Neutrophil (primary cell): ENCODE measurements at regions not wholly inside any gene's neighbourhood (a gene's known extent, or its start where the extent isn't known, plus 50 kb on each side); places are given as distances from the start of the nearest gene placed in this dataset.

Experiments used
- H3K27ac ChIP-seq: fragments of 200-600 bp; sonication (generic); 2 replicates; pipeline ENCODE4 v1.5.1; 2016; ENCODE audit warnings: mild to moderate bottlenecking, moderate library complexity
- H3K27me3 ChIP-seq: fragments of 200-600 bp; sonication (generic); 2 replicates; pipeline ENCODE4 v1.6.0; 2016; ENCODE audit warnings: mild to moderate bottlenecking
- H3K36me3 ChIP-seq: fragments of 200-600 bp; sonication (generic); 2 replicates; pipeline ENCODE4 v1.5.1; 2017
- H3K4me1 ChIP-seq, 2 experiments: fragments of 200-600 bp in 1 of 2; sonication (generic) in 1 of 2; 1 replicate in 1 of 2; 2 replicates in 1 of 2; pipeline versions ENCODE4 v1.5.1 to v1.6.1; 2013 to 2016; ENCODE audit warnings: low read depth in 1 of 2, low read length in 1 of 2, mild to moderate bottlenecking in 1 of 2, moderate library complexity in 1 of 2; ENCODE audit not compliant: control insufficient read depth in 1 of 2, insufficient read depth in 1 of 2
- H3K4me3 ChIP-seq, 2 experiments: fragments of 200-600 bp in 1 of 2; sonication (generic) in 1 of 2; 1 replicate in 1 of 2; 2 replicates in 1 of 2; pipeline ENCODE4 v1.5.1; 2013 to 2016; ENCODE audit warnings: low read depth in 1 of 2, low read length in 1 of 2, mild to moderate bottlenecking in 1 of 2, moderate library complexity in 1 of 2
- H3K9me3 ChIP-seq: fragments of 200-600 bp; sonication (generic); 2 replicates; pipeline ENCODE4 v1.5.1; 2016
- CTCF ChIP-seq: fragments of 200-600 bp; sonication (generic); IDR thresholded peaks from 2 replicates; pipeline ENCODE4 v1.5.1; 2016; ENCODE audit warnings: antibody characterized with exemption

- H3K27me3 ChIP-seq, result peaks cover 22% of the 10 kb centered on the region
- no peaks in the 10 kb centered on the region for H3K9me3 ChIP-seq
- H3K27ac ChIP-seq, result no peak overlapping the region
- TF ChIP-seq CTCF, result no peak
- no peak overlapping the region for H3K4me3 ChIP-seq
- H3K36me3 ChIP-seq, result no peaks in the 10 kb centered on the region
- no peaks in the 10 kb centered on the region for H3K4me1 ChIP-seq
Observed at GRCh38 chrX:68914479-68914946, 85.7 kb downstream of the EFNB1 start.

GRCh38 chrX:68913249-68913547 is 84.4 kb downstream of the EFNB1 start:
- H3K4me3 ChIP-seq, result no peak overlapping the region
- H3K27ac ChIP-seq, result no peak overlapping the region
- peaks cover 22% of the 10 kb centered on the region for H3K27me3 ChIP-seq
- no peak for TF ChIP-seq CTCF
- H3K36me3 ChIP-seq, result no peaks in the 10 kb centered on the region
- H3K4me1 ChIP-seq, result no peaks in the 10 kb centered on the region
- H3K9me3 ChIP-seq, result no peaks in the 10 kb centered on the region

DNA sequence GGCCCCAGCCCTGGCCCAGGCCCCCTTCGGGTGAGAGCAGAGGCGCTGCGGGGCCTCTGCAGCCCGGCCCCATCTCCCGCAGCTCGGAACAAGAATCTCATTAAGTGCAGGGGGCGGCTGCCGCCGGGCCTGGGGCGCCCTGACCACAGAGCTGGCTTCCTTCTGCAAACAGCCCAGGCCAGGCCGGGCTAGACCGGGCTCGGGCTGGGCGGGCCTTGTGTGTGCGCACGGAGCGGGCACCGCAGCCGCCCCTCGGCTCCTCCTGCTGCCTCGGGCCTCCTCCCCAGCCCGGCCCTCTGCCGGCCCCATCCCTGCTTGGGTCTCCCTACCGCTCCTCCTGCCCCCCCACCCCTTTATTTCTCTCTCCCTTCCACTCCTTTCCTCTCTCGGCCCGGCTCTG is 83.3 kb downstream of the EFNB1 start:
- peaks cover 22% of the 10 kb centered on the region for H3K27me3 ChIP-seq
- TF ChIP-seq CTCF, result no peak
- no peaks in the 10 kb centered on the region for H3K4me1 ChIP-seq
- no peak overlapping the region for H3K4me3 ChIP-seq
- H3K36me3 ChIP-seq, result no peaks in the 10 kb centered on the region
- no peaks in the 10 kb centered on the region for H3K9me3 ChIP-seq
- no peak overlapping the region for H3K27ac ChIP-seq

- Histone ChIP-seq H3K4me1 (no peaks in the 10 kb centered on the region), H3K4me3 (no peak overlapping the region), H3K27me3 (peaks cover 22% of the 10 kb centered on the region), H3K36me3 (no peaks in the 10 kb centered on the region), H3K9me3 (no peaks in the 10 kb centered on the region), H3K27ac (no peak overlapping the region)
- no peak for TF ChIP-seq CTCF
Observed at GRCh38 chrX:68910731-68911428, 82.1 kb downstream of the EFNB1 start.

DNA sequence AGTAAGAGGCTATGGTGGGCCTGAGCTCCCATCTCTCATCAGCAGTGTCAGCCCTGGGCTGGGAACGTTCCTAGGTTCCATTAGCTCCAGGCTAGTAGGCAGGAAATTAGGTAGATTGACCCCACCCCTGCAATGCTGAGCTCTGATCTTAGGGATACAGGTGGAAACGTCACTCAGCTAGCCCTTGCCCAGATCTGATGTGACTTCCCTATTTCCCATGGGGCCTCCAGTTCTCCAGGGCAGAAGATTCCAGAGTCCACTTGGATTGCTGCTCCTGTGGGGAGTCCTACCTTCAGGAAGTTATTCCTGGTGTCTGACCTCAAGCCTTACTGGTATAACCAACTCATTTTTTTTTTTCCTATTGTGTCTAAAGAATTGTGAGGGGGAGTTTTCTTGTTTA is 81.1 kb downstream of the EFNB1 start:
- H3K4me1 ChIP-seq, result no peaks in the 10 kb centered on the region
- peaks cover 22% of the 10 kb centered on the region for H3K27me3 ChIP-seq
- H3K4me3 ChIP-seq, result no peak overlapping the region
- no peaks in the 10 kb centered on the region for H3K36me3 ChIP-seq
- no peaks in the 10 kb centered on the region for H3K9me3 ChIP-seq
- H3K27ac ChIP-seq, result no peak overlapping the region
- no peak for TF ChIP-seq CTCF
